IMR-90 (cell line): ENCODE measurements at regions not wholly inside any gene's neighbourhood (a gene's known extent, or its start where the extent isn't known, plus 50 kb on each side); places are given as distances from the start of the nearest gene placed in this dataset.

Experiments
- CTCF ChIP-seq: conservative IDR thresholded peaks from 2 replicates; pipeline ENCODE4 v1.5.1; 2012; ENCODE audit warnings: mild to moderate bottlenecking, low read depth, low read length, improper control_type of control experiment
- POLR2A ChIP-seq: IDR thresholded peaks from 2 replicates; pipeline ENCODE4 v1.6.1; 2012; ENCODE audit warnings: mild to moderate bottlenecking, low read depth, low read length
- RAD21 ChIP-seq: IDR thresholded peaks from 2 replicates; pipeline ENCODE4 v1.6.1; 2012; ENCODE audit warnings: low read length, improper control_type of control experiment
- RFX5 ChIP-seq: IDR thresholded peaks from 2 replicates; pipeline ENCODE4 v1.8.0; 2012; ENCODE audit warnings: low read depth, mild to moderate bottlenecking, low read length, moderate library complexity
- SMC3 ChIP-seq: fragments of 150-350 bp; IDR thresholded peaks from 2 replicates; pipeline ENCODE4 v1.6.1; 2016; ENCODE audit warnings: low read depth, mild to moderate bottlenecking, antibody characterized with exemption, low read length, moderate library complexity

DNA sequence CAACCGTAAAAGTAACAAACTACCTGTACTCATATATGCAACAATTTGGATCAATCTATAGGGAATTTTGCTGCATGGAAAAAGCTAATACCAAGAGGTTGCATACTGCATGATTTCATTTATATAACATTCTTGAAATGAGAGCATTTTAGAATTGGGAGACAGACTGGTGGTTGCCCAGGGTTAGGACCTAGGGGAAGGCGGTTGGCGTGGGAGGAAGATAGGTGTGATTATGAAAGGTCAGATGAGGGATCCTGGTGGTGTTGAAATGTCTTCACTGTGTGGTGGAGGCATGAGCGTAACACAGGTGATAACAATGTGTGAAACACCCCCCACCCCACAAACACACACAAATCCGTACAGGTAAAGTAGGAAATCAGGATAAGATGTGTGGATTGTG lies 176.6 kb upstream of the ZBED5 start:
- TF ChIP-seq RAD21 (no peak), CTCF (no peak), POLR2A (no peak), RFX5 (no peak), SMC3 (no peak)
